Activated naive CD8-positive, alpha-beta T cell treated with anti-CD3 and anti-CD28 coated beads, Interleukin-2, amount 10 ng/mL, durations not matched to agents 7 days and 5 days (primary cell): ENCODE measurements at regions not wholly inside any gene's neighbourhood (a gene's known extent, or its start where the extent isn't known, plus 50 kb on each side); places are given as distances from the start of the nearest gene placed in this dataset.

Experiments
- ATAC-seq: fragments of 150-1000 bp; cut with Tn5 transposase; one replicate; pipeline ENCODE4 v1.10.0; 2021; ENCODE audit warnings: low read depth, moderate library complexity
- POLR2A ChIA-PET: fragments of 350-600 bp; sonication (Branson Sonifier 250); formaldehyde crosslinking; loops from one replicate; lab custom pipeline; 2021; ENCODE audit warnings: antibody characterized with exemption; lab: Charles Lee
- DNase-seq: peaks from one replicate; pipeline ENCODE4 v3.0.0; 2021
- H3K27ac Mint-ChIP-seq: one replicate; pipeline ENCODE4 v1.8.0; 2022; ENCODE audit warnings: mild to moderate bottlenecking, mixed read lengths
- H3K27me3 Mint-ChIP-seq: one replicate; pipeline ENCODE4 v1.8.0; 2022; ENCODE audit warnings: mild to moderate bottlenecking, moderate library complexity, mixed read lengths
- H3K36me3 Mint-ChIP-seq: one replicate; pipeline ENCODE4 v1.8.0; 2021; ENCODE audit warnings: mild to moderate bottlenecking, mixed read lengths
- H3K4me1 Mint-ChIP-seq: one replicate; pipeline ENCODE4 v1.8.0; 2021; ENCODE audit warnings: mixed read lengths
- H3K4me3 Mint-ChIP-seq: one replicate; pipeline ENCODE4 v1.8.0; 2022; ENCODE audit warnings: mild to moderate bottlenecking, moderate library complexity, mixed read lengths
- H3K9me3 Mint-ChIP-seq: one replicate; pipeline ENCODE4 v1.8.0; 2021; ENCODE audit warnings: mixed read lengths

DNA sequence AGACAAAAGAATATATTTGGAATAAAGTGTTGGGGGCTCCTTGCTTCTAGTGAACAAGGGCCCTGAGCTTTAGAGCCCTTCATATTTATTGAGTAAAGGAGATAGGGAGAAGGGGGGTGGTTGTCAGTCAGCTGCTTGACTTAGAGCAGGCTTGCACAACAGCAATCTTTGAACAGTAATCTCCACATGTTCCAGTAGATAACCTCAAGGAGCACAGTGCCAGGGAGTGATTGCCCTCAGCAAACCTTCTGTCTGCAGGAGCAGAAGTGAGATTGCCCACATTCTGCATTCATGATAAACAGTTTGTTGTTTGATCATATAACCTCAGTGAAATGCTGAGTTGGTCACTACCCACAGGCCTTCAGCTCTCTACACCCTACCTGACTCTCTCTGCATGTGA, 205.8 kb upstream of the CXCL13 start:
- H3K4me3 Mint-ChIP-seq, result no peak overlapping the region
- H3K9me3 Mint-ChIP-seq, result peaks cover 3% of the 10 kb centered on the region
- H3K4me1 Mint-ChIP-seq, result no peaks in the 10 kb centered on the region
- no peak overlapping the region for H3K27ac Mint-ChIP-seq
- DNase-seq (no peak), ATAC-seq (no peak)
- POLR2A ChIA-PET, result no interaction called here
- H3K27me3 Mint-ChIP-seq, result peaks cover 20% of the 10 kb centered on the region
- H3K36me3 Mint-ChIP-seq, result no peaks in the 10 kb centered on the region

DNA sequence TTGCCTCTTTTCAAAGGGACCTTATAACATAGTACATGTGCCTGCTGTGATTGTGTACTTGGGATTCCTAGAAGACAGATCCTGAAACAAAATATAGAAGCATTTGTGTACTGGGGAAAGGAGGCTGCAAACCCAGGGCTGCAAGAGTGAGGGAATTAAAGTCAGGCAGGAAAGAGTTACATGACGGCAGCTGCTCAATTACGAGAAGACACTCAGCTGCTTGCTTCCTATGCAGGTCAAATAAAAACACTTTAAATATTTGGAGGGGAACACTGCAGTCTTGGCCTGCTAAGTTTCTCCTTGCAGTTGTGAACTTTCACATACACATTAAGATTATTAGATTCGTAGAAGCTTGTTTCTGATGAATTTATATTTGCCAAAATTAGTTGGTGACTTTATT, 191.9 kb upstream of the CXCL13 start:
- POLR2A ChIA-PET, result no interaction called here
- no peak for ATAC-seq
- Mint-ChIP-seq H3K27me3 (peaks cover 19% of the 10 kb centered on the region), H3K4me3 (no peak overlapping the region), H3K36me3 (no peaks in the 10 kb centered on the region), H3K27ac (no peak overlapping the region), H3K4me1 (peaks cover 7% of the 10 kb centered on the region), H3K9me3 (no peaks in the 10 kb centered on the region)
- no peak for DNase-seq

DNA sequence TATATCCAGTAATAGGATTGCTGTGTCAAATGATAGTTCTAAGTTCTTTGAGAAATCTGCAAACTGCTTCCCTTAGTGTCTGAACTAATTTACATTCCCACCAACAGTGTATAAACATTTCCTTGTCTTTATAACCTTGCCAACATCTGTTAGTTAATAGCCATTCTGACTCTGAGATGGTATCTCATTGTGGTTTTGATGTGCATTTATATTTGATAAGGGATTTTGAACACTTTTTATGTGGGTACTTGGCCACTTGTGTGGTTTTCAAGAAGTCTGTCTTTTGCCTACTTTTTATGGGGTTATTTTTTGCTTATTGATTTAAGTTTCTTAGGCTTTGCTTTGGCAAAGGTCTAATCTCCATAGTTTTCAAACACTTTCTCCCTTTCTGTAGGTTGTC, 189.9 kb upstream of the CXCL13 start:
- DNase-seq, result no peak
- no peak for ATAC-seq
- POLR2A ChIA-PET, result no interaction called here
- no peak overlapping the region for H3K4me3 Mint-ChIP-seq
- H3K9me3 Mint-ChIP-seq, result no peaks in the 10 kb centered on the region
- peaks cover 7% of the 10 kb centered on the region for H3K4me1 Mint-ChIP-seq
- peaks cover 15% of the 10 kb centered on the region for H3K27me3 Mint-ChIP-seq
- H3K27ac Mint-ChIP-seq, result no peak overlapping the region
- H3K36me3 Mint-ChIP-seq, result no peaks in the 10 kb centered on the region

DNA sequence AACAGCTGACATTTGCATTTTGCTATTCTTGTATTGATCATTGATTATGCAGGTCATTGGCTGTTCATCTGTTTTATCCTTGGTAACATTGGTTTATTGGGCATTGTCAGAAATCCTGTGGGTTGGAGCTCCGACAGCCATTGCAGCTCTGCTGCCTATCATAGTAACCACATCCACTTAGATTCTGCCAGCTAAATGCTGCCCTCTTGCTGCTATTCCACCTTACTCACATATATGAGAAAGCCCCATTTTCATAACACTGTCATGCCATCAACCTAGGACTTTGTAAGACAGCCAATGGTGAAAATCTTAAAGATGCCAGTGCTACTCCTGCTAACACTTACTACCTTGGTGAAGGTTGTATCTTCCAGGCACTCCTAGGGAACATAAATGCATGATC, 187.3 kb upstream of the CXCL13 start:
- Mint-ChIP-seq H3K27me3 (peaks cover 15% of the 10 kb centered on the region), H3K27ac (no peak overlapping the region), H3K4me1 (no peaks in the 10 kb centered on the region), H3K9me3 (no peaks in the 10 kb centered on the region), H3K36me3 (no peaks in the 10 kb centered on the region), H3K4me3 (no peak overlapping the region)
- DNase-seq (no peak), ATAC-seq (peak; percentile 45)
- POLR2A ChIA-PET, result no interaction called here

DNA sequence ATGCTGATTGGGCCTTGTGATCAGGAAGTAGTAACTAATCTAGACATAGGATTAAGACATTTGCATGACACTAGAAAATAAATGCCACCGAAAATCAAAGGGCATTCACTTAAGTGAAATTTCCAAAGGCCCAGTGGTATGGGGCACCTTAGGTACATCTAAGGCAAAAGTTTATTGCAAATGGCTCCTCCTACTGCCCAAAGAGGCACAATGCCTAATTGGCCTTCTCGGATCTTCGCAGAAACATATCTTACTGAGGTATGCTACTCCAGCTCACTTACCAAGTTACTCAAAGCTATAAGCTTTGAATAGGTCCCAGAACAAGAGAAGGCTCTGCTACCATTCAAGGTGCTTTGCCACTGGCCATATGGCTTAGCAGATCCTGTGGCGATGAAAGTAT, 174.8 kb upstream of the CXCL13 start:
- H3K27ac Mint-ChIP-seq, result no peak overlapping the region
- H3K4me1 Mint-ChIP-seq, result peaks cover 6% of the 10 kb centered on the region
- H3K36me3 Mint-ChIP-seq, result no peaks in the 10 kb centered on the region
- peaks cover 8% of the 10 kb centered on the region for H3K27me3 Mint-ChIP-seq
- POLR2A ChIA-PET, result no interaction called here
- ATAC-seq (no peak), DNase-seq (no peak)
- no peaks in the 10 kb centered on the region for H3K9me3 Mint-ChIP-seq
- H3K4me3 Mint-ChIP-seq, result no peak overlapping the region

DNA sequence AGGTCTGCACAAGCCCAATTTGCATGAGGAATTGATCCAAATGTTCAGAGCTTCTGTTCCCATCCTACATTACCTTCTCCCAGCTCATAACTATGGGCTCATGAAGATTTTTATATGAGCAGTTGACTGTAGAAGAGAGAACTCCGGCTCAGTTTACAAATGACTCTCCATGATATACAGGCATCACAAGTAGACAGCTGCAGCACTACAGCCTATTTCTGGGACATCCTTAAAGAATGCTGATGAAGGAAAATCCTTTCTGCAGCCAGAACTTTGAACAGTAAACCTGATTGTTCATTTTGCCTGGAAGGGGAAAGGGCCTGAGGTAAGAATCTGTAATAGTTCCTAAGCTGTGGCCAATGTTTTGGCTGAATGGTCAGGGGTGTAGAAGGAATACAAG, 174.1 kb upstream of the CXCL13 start:
- POLR2A ChIA-PET, result no interaction called here
- no peaks in the 10 kb centered on the region for H3K36me3 Mint-ChIP-seq
- no peak overlapping the region for H3K4me3 Mint-ChIP-seq
- H3K27me3 Mint-ChIP-seq, result peaks cover 8% of the 10 kb centered on the region
- H3K9me3 Mint-ChIP-seq, result no peaks in the 10 kb centered on the region
- H3K27ac Mint-ChIP-seq, result no peak overlapping the region
- peaks cover 6% of the 10 kb centered on the region for H3K4me1 Mint-ChIP-seq
- no peak for DNase-seq
- no peak for ATAC-seq

DNA sequence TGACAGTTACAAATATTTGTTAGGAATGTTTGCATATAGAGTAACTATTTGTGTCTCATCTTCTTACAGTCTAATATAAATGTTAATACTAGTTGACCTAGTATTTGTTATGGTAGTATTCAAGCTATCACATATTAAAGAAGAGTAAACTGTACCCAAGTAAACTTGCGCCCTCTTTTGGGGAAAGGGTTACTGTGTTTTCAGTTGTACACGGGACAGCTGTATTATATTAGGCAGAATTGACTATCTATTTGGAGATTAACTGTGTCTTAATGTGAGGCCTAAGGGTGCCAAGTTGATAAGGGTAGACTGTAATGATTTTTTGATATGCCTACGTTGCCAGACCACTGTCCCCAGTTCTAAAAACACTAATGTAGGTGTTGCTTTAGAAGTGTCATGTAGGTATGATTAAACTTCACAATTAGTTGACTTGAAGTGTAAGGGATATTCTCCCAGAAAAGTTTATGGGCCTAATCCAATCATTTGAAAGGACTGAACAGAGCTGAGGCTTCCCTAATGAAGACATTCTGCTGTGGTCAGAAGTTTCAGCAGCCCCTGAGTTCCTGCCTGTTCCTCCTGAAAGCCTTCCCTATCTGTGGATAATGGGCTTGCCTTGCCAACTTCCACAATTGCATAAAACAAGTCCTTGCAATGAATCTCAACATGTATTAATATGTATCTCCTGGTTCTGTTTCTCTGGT, 172.8 kb upstream of the CXCL13 start:
- POLR2A ChIA-PET, result no interaction called here
- Mint-ChIP-seq H3K36me3 (no peaks in the 10 kb centered on the region), H3K4me1 (peaks cover 6% of the 10 kb centered on the region), H3K4me3 (peak overlapping the region; percentile 29), H3K27me3 (peaks cover 8% of the 10 kb centered on the region), H3K27ac (peak overlapping the region; percentile 23), H3K9me3 (no peaks in the 10 kb centered on the region)
- ATAC-seq (peak; percentile 21), DNase-seq (no peak)

DNA sequence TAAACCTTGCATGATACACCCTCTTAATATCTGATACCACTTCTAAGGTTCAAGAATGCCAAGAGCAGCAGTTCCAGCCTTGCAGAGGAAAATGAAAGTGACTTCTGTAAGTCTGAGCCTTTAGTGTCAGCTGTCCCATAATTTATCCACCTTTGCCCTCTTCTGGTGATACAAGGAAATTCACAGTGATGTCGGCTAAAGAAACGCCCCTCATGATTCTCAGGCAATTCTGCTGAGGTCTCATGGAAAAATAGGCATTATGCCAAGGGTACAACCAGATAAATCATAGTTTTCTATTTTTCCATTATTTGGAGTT, 172.2 kb upstream of the CXCL13 start:
- peak overlapping the region; percentile 23 for H3K27ac Mint-ChIP-seq

DNA sequence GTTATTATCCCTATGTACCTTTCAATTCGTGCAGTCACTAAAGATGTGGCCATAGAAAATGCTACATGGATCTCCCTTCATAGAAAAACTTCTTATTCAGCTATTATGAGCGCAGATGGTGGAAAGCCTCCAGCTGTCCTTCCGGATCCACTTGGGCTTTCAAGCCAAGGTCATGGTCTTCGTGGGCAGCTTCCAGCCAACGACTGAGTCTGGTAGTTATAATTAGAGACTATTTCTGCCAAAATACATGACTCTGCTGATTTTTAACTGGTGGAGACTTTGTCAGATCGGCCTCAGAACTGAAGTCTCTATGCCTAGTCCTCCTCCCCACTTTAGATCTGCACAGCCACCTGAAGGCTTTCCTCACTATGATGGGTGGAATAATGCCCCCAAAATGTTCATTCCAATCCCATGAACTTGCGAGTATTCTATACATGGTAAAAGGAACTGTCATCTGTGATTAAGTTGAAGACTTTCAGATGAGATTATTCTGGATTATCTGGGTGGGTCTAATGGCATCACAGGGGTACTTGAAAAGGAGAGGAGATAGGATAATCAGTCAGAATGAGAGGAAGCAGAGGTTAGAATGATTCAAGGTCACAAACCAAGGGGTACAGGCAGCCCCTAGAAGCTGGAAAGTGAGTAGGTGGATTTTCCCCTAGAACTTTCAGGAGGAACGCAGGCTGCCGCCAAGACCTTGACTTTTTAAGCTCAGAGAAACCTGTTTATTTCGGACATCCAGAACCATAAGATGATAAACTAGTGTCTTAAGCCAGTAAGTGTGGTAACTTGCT, 171.1 kb upstream of the CXCL13 start:
- no peak for DNase-seq
- POLR2A ChIA-PET, result no interaction called here
- H3K27ac Mint-ChIP-seq, result no peak overlapping the region
- peaks cover 6% of the 10 kb centered on the region for H3K4me1 Mint-ChIP-seq
- ATAC-seq, result no peak
- no peaks in the 10 kb centered on the region for H3K36me3 Mint-ChIP-seq
- H3K9me3 Mint-ChIP-seq, result no peaks in the 10 kb centered on the region
- no peak overlapping the region for H3K4me3 Mint-ChIP-seq
- H3K27me3 Mint-ChIP-seq, result peaks cover 4% of the 10 kb centered on the region

More for the DNA sequence above, 172.2 kb upstream of the CXCL13 start:
- Mint-ChIP-seq H3K9me3 (no peaks in the 10 kb centered on the region), H3K27me3 (peaks cover 8% of the 10 kb centered on the region), H3K4me1 (peaks cover 6% of the 10 kb centered on the region), H3K36me3 (no peaks in the 10 kb centered on the region), H3K4me3 (peak overlapping the region; percentile 29)
- ATAC-seq (peak; percentile 95), DNase-seq (no peak)
- POLR2A ChIA-PET, result no interaction called here

DNA sequence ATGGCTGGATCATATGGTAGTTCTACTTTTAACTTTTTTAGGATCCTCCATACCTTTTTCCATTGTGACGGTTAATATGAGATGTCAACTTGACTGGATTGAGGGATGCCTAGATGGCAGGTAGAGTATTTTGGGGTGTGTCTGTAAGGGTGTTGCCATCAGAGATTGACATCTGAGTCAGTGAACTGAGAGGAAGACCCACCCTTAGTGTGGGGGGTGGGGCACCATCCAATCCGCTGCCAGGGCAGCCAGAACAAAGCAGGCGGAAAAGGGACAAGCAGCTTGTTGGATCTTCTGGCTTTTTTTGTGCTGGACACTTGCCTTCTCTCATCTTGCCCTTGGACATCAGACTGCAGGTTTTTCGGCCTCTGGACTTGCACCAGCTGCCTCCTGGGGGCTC, 168.5 kb upstream of the CXCL13 start:
- H3K27ac Mint-ChIP-seq, result no peak overlapping the region
- no peak for DNase-seq
- no peaks in the 10 kb centered on the region for H3K36me3 Mint-ChIP-seq
- no peak overlapping the region for H3K4me3 Mint-ChIP-seq
- H3K27me3 Mint-ChIP-seq, result peaks cover 2% of the 10 kb centered on the region
- ATAC-seq, result no peak
- POLR2A ChIA-PET, result no interaction called here
- H3K4me1 Mint-ChIP-seq, result peaks cover 6% of the 10 kb centered on the region
- H3K9me3 Mint-ChIP-seq, result no peaks in the 10 kb centered on the region

DNA sequence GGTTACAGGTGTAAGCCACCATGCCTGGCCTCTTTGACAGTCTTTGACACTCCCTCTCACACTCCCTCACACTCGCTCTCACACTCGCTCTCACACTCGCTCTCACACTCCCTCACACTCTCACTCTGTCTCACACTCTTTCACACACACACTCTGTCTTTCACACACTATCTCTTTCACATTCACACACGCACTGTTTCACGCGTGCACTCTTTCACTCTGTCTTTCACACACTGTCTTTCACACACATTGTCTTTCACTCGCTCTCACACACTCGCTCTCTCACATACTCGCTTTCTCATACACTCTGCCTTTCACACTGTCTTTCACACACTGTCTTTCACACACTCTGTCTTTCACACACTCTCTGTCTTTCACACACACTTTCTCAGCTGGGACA, 167.1 kb upstream of the CXCL13 start:
- H3K36me3 Mint-ChIP-seq, result no peaks in the 10 kb centered on the region
- H3K4me1 Mint-ChIP-seq, result peaks cover under 1% of the 10 kb centered on the region
- no peak overlapping the region for H3K4me3 Mint-ChIP-seq
- peaks cover 2% of the 10 kb centered on the region for H3K27me3 Mint-ChIP-seq
- POLR2A ChIA-PET, result no interaction called here
- H3K27ac Mint-ChIP-seq, result no peak overlapping the region
- ATAC-seq (no peak), DNase-seq (no peak)
- no peaks in the 10 kb centered on the region for H3K9me3 Mint-ChIP-seq

DNA sequence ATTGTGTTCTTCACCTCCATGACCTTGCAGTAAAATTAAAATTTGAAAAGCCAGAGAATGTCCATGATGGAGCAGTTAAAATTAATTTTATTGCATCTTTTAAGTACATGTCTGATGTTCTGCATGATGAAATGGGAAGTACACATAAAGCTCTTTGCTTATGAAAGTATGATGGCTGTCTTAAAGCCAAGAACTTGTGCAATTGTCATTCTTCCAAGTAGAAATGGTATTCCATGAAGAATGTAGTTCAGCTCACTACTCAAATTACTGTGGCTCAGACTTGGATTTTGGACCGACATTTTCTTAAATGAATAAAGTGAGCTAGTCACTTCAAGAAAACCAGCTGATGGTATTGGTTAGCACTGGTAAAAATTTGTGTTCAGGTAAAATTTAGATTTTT, 161.7 kb upstream of the CXCL13 start:
- H3K9me3 Mint-ChIP-seq, result no peaks in the 10 kb centered on the region
- H3K36me3 Mint-ChIP-seq, result no peaks in the 10 kb centered on the region
- no peak overlapping the region for H3K27ac Mint-ChIP-seq
- DNase-seq (no peak), ATAC-seq (no peak)
- H3K4me3 Mint-ChIP-seq, result no peak overlapping the region
- H3K4me1 Mint-ChIP-seq, result no peaks in the 10 kb centered on the region
- H3K27me3 Mint-ChIP-seq, result peaks cover 20% of the 10 kb centered on the region
- POLR2A ChIA-PET, result no interaction called here

DNA sequence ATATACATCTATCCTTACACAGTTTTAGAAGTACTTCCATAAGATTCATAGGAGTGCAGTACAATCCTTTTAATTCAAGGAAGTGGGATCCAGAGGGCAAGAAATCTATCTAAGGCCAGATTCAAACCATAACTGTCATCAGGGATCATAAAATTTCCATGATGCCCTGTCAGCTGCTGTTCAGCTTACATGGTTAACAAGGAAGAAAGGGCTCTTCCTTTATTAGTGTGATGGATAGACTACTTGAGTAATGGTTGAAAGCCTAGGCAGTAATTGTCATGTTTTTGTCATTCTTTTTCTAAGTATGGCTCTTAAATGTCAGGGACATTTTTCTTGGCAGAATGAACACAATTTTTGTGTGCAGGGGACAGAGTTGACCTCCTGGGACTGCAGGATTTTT, 159.8 kb upstream of the CXCL13 start:
- POLR2A ChIA-PET, result no interaction called here
- Mint-ChIP-seq H3K4me3 (no peak overlapping the region), H3K36me3 (no peaks in the 10 kb centered on the region), H3K9me3 (no peaks in the 10 kb centered on the region), H3K27ac (no peak overlapping the region), H3K27me3 (peaks cover 20% of the 10 kb centered on the region), H3K4me1 (no peaks in the 10 kb centered on the region)
- ATAC-seq (no peak), DNase-seq (no peak)

DNA sequence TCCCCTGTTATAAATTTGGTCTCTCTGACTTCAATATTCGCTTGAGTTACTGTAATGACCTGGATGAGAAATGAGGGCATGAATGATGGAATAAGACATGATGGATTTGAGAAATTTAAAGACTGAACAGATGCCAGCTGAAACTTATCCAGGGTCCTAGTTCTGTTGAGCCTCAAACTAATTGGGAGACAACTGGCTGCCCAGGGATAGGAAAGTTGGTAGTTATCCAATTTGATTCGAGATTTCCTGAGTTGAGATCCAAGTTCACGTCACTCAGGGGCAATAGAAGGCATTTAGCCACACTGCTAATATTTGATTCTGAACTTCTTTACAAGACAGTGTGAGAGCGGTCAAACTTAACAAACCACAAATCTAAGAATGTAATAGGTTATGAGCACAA, 159.0 kb upstream of the CXCL13 start:
- Mint-ChIP-seq H3K36me3 (no peaks in the 10 kb centered on the region), H3K4me3 (no peak overlapping the region), H3K27me3 (peaks cover 19% of the 10 kb centered on the region), H3K4me1 (no peaks in the 10 kb centered on the region), H3K27ac (no peak overlapping the region), H3K9me3 (no peaks in the 10 kb centered on the region)
- POLR2A ChIA-PET, result no interaction called here
- ATAC-seq (no peak), DNase-seq (no peak)
